Activated CD4-positive, alpha-beta memory T cell treated with anti-CD3 and anti-CD28 coated beads, Interleukin-2, amount 10 ng/mL, durations not matched to agents 7 days and 5 days (primary cell): ENCODE measurements at regions not wholly inside any gene's neighbourhood (a gene's known extent, or its start where the extent isn't known, plus 50 kb on each side); places are given as distances from the start of the nearest gene placed in this dataset.
"Not testable (repeated sequence)": the region's sequence is repeated elsewhere in the genome, so short reads cannot be mapped to it uniquely, and the experiment has no call there.

Source experiments
- CTCF ChIA-PET: fragments of 350-600 bp; sonication (Branson Sonifier 250); formaldehyde crosslinking; loops from one replicate; lab custom pipeline; 2021; ENCODE audit warnings: antibody characterized with exemption, inconsistent platforms; lab: Charles Lee
- POLR2A ChIA-PET: fragments of 350-600 bp; sonication (Branson Sonifier 250); formaldehyde crosslinking; loops from one replicate; lab custom pipeline; 2021; ENCODE audit warnings: antibody characterized with exemption; lab: Charles Lee
- DNase-seq: peaks from one replicate; pipeline ENCODE4 v3.0.0-alpha.2; 2020
- H3K27ac Mint-ChIP-seq: one replicate; pipeline ENCODE4 v1.8.0; 2021; ENCODE audit warnings: mild to moderate bottlenecking, mixed read lengths
- H3K27me3 Mint-ChIP-seq: one replicate; pipeline ENCODE4 v1.8.0; 2021; ENCODE audit warnings: mixed read lengths
- H3K36me3 Mint-ChIP-seq: one replicate; pipeline ENCODE4 v1.8.0; 2021; ENCODE audit warnings: low read depth, mixed read lengths
- H3K4me1 Mint-ChIP-seq: one replicate; pipeline ENCODE4 v1.8.0; 2021; ENCODE audit warnings: mixed read lengths
- H3K4me3 Mint-ChIP-seq: one replicate; pipeline ENCODE4 v1.8.0; 2021; ENCODE audit warnings: mild to moderate bottlenecking, mixed read lengths
- H3K9me3 Mint-ChIP-seq: one replicate; pipeline ENCODE4 v1.8.0; 2021; ENCODE audit warnings: mixed read lengths

GRCh38 chr7:130789436-130789835 is 55.4 kb upstream of the KLF14 start:
- Mint-ChIP-seq H3K27me3 (peaks cover 7% of the 10 kb centered on the region), H3K27ac (no peak overlapping the region), H3K9me3 (no peaks in the 10 kb centered on the region), H3K4me1 (no peaks in the 10 kb centered on the region), H3K4me3 (no peak overlapping the region), H3K36me3 (no peaks in the 10 kb centered on the region)
- ChIA-PET CTCF (no interaction called here), POLR2A (no interaction called here)
- DNase-seq, result no peak

GRCh38 chr7:130791746-130792145 is 57.7 kb upstream of the KLF14 start:
- ChIA-PET POLR2A (no interaction called here), CTCF (no interaction called here)
- no peaks in the 10 kb centered on the region for H3K36me3 Mint-ChIP-seq
- no peaks in the 10 kb centered on the region for H3K4me1 Mint-ChIP-seq
- H3K4me3 Mint-ChIP-seq, result no peak overlapping the region
- no peak overlapping the region for H3K27ac Mint-ChIP-seq
- DNase-seq, result no peak
- peaks cover 5% of the 10 kb centered on the region for H3K27me3 Mint-ChIP-seq
- no peaks in the 10 kb centered on the region for H3K9me3 Mint-ChIP-seq

GRCh38 chr7:130793855-130794618 is 60.0 kb upstream of the KLF14 start:
- Mint-ChIP-seq H3K9me3 (peaks cover 2% of the 10 kb centered on the region), H3K4me3 (no peak overlapping the region), H3K27me3 (peaks cover 22% of the 10 kb centered on the region), H3K4me1 (no peaks in the 10 kb centered on the region), H3K27ac (no peak overlapping the region), H3K36me3 (no peaks in the 10 kb centered on the region)
- ChIA-PET POLR2A (no interaction called here), CTCF (interaction anchor here (0.6 kb wide), 1 partner anchor 252 kb away, joined by 6 read pairs; no protein-coding TSS in a partner anchor)
- no peak for DNase-seq

- CTCF ChIA-PET, result no interaction called here
- POLR2A ChIA-PET, result no interaction called here
These were observed 60.6 kb upstream of the KLF14 start for GRCh38 chr7:130794619-130794922.

GRCh38 chr7:130796425-130796824 is 62.4 kb upstream of the KLF14 start:
- DNase-seq, H3K27ac Mint-ChIP-seq, H3K4me3 Mint-ChIP-seq, CTCF ChIA-PET, H3K36me3 Mint-ChIP-seq, H3K9me3 Mint-ChIP-seq, H3K4me1 Mint-ChIP-seq, POLR2A ChIA-PET: not testable (repeated sequence)
- H3K27me3 Mint-ChIP-seq, result peaks cover 38% of the 10 kb centered on the region

More at GRCh38 chr7:130794619-130794922, 60.6 kb upstream of the KLF14 start:
- Mint-ChIP-seq H3K36me3 (no peaks in the 10 kb centered on the region), H3K9me3 (peaks cover 5% of the 10 kb centered on the region), H3K4me1 (no peaks in the 10 kb centered on the region), H3K27me3 (peaks cover 27% of the 10 kb centered on the region), H3K4me3 (no peak overlapping the region), H3K27ac (no peak overlapping the region)
- no peak for DNase-seq

- H3K4me3 Mint-ChIP-seq, result no peak overlapping the region
- H3K27me3 Mint-ChIP-seq, result peaks cover 27% of the 10 kb centered on the region
- POLR2A ChIA-PET, result no interaction called here
- H3K4me1 Mint-ChIP-seq, result no peaks in the 10 kb centered on the region
- CTCF ChIA-PET, result no interaction called here
- peaks cover 5% of the 10 kb centered on the region for H3K9me3 Mint-ChIP-seq
- no peak for DNase-seq
- H3K36me3 Mint-ChIP-seq, result no peaks in the 10 kb centered on the region
- H3K27ac Mint-ChIP-seq, result no peak overlapping the region
These were observed 69.1 kb upstream of the KLF14 start for GRCh38 chr7:130803127-130803526.

GRCh38 chr7:130804220-130804619 is 70.2 kb upstream of the KLF14 start:
- Mint-ChIP-seq H3K4me1 (no peaks in the 10 kb centered on the region), H3K27ac (no peak overlapping the region), H3K4me3 (no peak overlapping the region), H3K9me3 (peaks cover 2% of the 10 kb centered on the region), H3K36me3 (no peaks in the 10 kb centered on the region), H3K27me3 (peaks cover 17% of the 10 kb centered on the region)
- DNase-seq, result no peak
- POLR2A ChIA-PET, result no interaction called here
- CTCF ChIA-PET, result no interaction called here

GRCh38 chr7:130812819-130813218 is 78.8 kb upstream of the KLF14 start:
- H3K9me3 Mint-ChIP-seq, H3K27ac Mint-ChIP-seq, H3K4me1 Mint-ChIP-seq, H3K4me3 Mint-ChIP-seq, DNase-seq, H3K36me3 Mint-ChIP-seq, POLR2A ChIA-PET: not testable (repeated sequence)
- H3K27me3 Mint-ChIP-seq, result peaks cover 11% of the 10 kb centered on the region
- CTCF ChIA-PET, result interaction anchor here (1.0 to 2.1 kb wide), 2 partner anchors 17 to 55 kb away, joined by 5 read pairs; no protein-coding TSS in a partner anchor

- ChIA-PET POLR2A (no interaction called here), CTCF (no interaction called here)
- no peaks in the 10 kb centered on the region for H3K9me3 Mint-ChIP-seq
- DNase-seq, result no peak
- no peak overlapping the region for H3K27ac Mint-ChIP-seq
- H3K36me3 Mint-ChIP-seq, result no peaks in the 10 kb centered on the region
- H3K4me3 Mint-ChIP-seq, result no peak overlapping the region
- peaks cover 14% of the 10 kb centered on the region for H3K27me3 Mint-ChIP-seq
- no peaks in the 10 kb centered on the region for H3K4me1 Mint-ChIP-seq
These were observed 80.8 kb upstream of the KLF14 start for GRCh38 chr7:130814778-130815335.

- no peak for DNase-seq
- H3K27me3 Mint-ChIP-seq, result peaks cover 13% of the 10 kb centered on the region
- ChIA-PET POLR2A (no interaction called here), CTCF (no interaction called here)
- H3K36me3 Mint-ChIP-seq, result no peaks in the 10 kb centered on the region
- no peaks in the 10 kb centered on the region for H3K9me3 Mint-ChIP-seq
- no peak overlapping the region for H3K27ac Mint-ChIP-seq
- H3K4me1 Mint-ChIP-seq, result peaks cover 2% of the 10 kb centered on the region
- no peak overlapping the region for H3K4me3 Mint-ChIP-seq
These were observed 84.0 kb upstream of the KLF14 start for GRCh38 chr7:130818056-130818455.

GRCh38 chr7:130821864-130822263 is 87.9 kb upstream of the KLF14 start:
- DNase-seq, result no peak
- peaks cover 4% of the 10 kb centered on the region for H3K36me3 Mint-ChIP-seq
- POLR2A ChIA-PET, result interaction anchor here (0.8 kb wide), 1 partner anchor 19 kb away, joined by 3 read pairs; no protein-coding TSS in a partner anchor
- H3K27me3 Mint-ChIP-seq, result peaks cover 20% of the 10 kb centered on the region
- H3K9me3 Mint-ChIP-seq, result peaks cover 11% of the 10 kb centered on the region
- H3K4me1 Mint-ChIP-seq, result peaks cover 2% of the 10 kb centered on the region
- H3K27ac Mint-ChIP-seq, result no peak overlapping the region
- H3K4me3 Mint-ChIP-seq, result no peak overlapping the region
- CTCF ChIA-PET, result interaction anchor here (1.1 kb wide), 1 partner anchor 12 kb away, joined by 3 read pairs; no protein-coding TSS in a partner anchor

GRCh38 chr7:130822642-130823041 is 88.6 kb upstream of the KLF14 start:
- H3K27me3 Mint-ChIP-seq, result peaks cover 22% of the 10 kb centered on the region
- no peak for DNase-seq
- ChIA-PET CTCF (interaction anchor here (0.6 to 1.1 kb wide), 3 partner anchors 8 to 123 kb away, joined by 3 read pairs; no protein-coding TSS in a partner anchor), POLR2A (interaction anchor here (0.8 kb wide), 1 partner anchor 18 kb away, joined by 3 read pairs; no protein-coding TSS in a partner anchor)
- peaks cover 17% of the 10 kb centered on the region for H3K9me3 Mint-ChIP-seq
- no peak overlapping the region for H3K27ac Mint-ChIP-seq
- H3K4me3 Mint-ChIP-seq, result no peak overlapping the region
- peaks cover 4% of the 10 kb centered on the region for H3K36me3 Mint-ChIP-seq
- peaks cover 2% of the 10 kb centered on the region for H3K4me1 Mint-ChIP-seq

GRCh38 chr7:130823060-130823459 is 89.1 kb upstream of the KLF14 start:
- ChIA-PET POLR2A (no interaction called here), CTCF (interaction anchor here (0.9 to 1.1 kb wide), 2 partner anchors 8 to 11 kb away, joined by 3 read pairs; no protein-coding TSS in a partner anchor)
- DNase-seq, result no peak
- H3K27ac Mint-ChIP-seq, result no peak overlapping the region
- H3K4me3 Mint-ChIP-seq, result no peak overlapping the region
- H3K36me3 Mint-ChIP-seq, result peaks cover 4% of the 10 kb centered on the region
- peaks cover 17% of the 10 kb centered on the region for H3K9me3 Mint-ChIP-seq
- peaks cover 2% of the 10 kb centered on the region for H3K4me1 Mint-ChIP-seq
- peaks cover 22% of the 10 kb centered on the region for H3K27me3 Mint-ChIP-seq
